ENCODE measurements at regions not wholly inside any gene's neighbourhood (a gene's known extent, or its start where the extent isn't known, plus 50 kb on each side); places are given as distances from the start of the nearest gene placed in this dataset.

- Histone ChIP-seq H3K4me3 (no peak overlapping the region), H3K27ac (no peak overlapping the region), H3K4me1 (no peaks in the 10 kb centered on the region), H3K9me3 (no peaks in the 10 kb centered on the region), H3K36me3 (no peaks in the 10 kb centered on the region), H3K27me3 (no peaks in the 10 kb centered on the region)
- no peak for DNase-seq
- intact Hi-C loops (cut with DNase I; ENCODE audit: low total_unique reads): loop anchor here (10.0 kb wide), 1 partner anchor 354 kb away; no protein-coding TSS in a partner anchor
- WGBS, 2 donors (ENCODE audit: low coverage in 1 of 2): 76 to 89% methylated on average over 1 of the region's 1 CpG
- no peak for TF ChIP-seq EP300 (IDR thresholded peaks at IDR 0.05; ENCODE audit: low read depth)
- no peak for TF ChIP-seq CTCF (IDR thresholded peaks at IDR 0.05)
- no peak for TF ChIP-seq POLR2A (IDR thresholded peaks at IDR 0.05)
- no peak for TF ChIP-seq POLR2AphosphoS5 (IDR thresholded peaks at IDR 0.05)
- in situ Hi-C loops (cut with MboI; ENCODE audit: low pct_ligation_motif_present in 1 of 4, low pct_unique_long_range_greater_than_20kb in 1 of 4, low sequenced_read_pairs in 3 of 4): no loop called here
These were observed 342.4 kb downstream of the RASEF start for GRCh38 chr9:82720515-82720914.

- Histone ChIP-seq H3K36me3 (no peaks in the 10 kb centered on the region), H3K9me3 (no peaks in the 10 kb centered on the region), H3K27ac (no peak overlapping the region), H3K4me3 (no peak overlapping the region), H3K4me1 (no peaks in the 10 kb centered on the region), H3K27me3 (no peaks in the 10 kb centered on the region)
- intact Hi-C loops (cut with DNase I; ENCODE audit: low total_unique reads) (loop anchor here (10.0 kb wide), 1 partner anchor 353 kb away; no protein-coding TSS in a partner anchor), in situ Hi-C loops (cut with MboI; ENCODE audit: low pct_ligation_motif_present in 1 of 4, low pct_unique_long_range_greater_than_20kb in 1 of 4, low sequenced_read_pairs in 3 of 4) (no loop called here)
- 24 to 44% methylated on average over 1 of the region's 1 CpG for WGBS, 2 donors (ENCODE audit: low coverage in 1 of 2)
- TF ChIP-seq POLR2AphosphoS5 (IDR thresholded peaks at IDR 0.05) (no peak), POLR2A (IDR thresholded peaks at IDR 0.05) (no peak)
- no peak for DNase-seq
These were observed 341.3 kb downstream of the RASEF start for GRCh38 chr9:82721593-82721992.

DNA sequence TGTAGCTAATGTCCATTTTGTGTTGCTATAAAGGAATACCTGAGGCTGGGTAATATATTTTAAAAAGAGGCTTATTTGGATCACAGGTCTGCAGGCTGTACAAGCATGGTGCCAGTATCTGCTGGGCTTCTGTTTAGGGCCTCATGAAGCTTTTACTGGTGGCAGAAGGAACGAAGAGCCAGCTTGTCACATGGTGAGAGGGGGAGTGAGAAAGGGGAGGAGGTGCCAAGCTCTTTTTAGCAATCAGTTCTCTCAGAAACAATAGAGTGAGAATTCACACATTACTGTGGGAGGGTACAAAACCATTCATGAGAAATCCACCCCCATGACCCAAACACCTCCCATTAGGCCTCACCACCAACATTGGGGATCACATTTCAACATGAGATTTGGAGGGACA is 340.9 kb downstream of the RASEF start:
- in situ Hi-C loops (cut with MboI; ENCODE audit: low pct_ligation_motif_present in 1 of 4, low pct_unique_long_range_greater_than_20kb in 1 of 4, low sequenced_read_pairs in 3 of 4) (no loop called here), intact Hi-C loops (cut with DNase I; ENCODE audit: low total_unique reads) (loop anchor here (10.0 kb wide), 1 partner anchor 353 kb away; no protein-coding TSS in a partner anchor)
- no peak for DNase-seq
- 79 to 80% methylated on average over 1 of the region's 1 CpG for WGBS, 2 donors (ENCODE audit: low coverage in 1 of 2)
- Histone ChIP-seq H3K27me3 (no peaks in the 10 kb centered on the region), H3K4me3 (no peak overlapping the region), H3K4me1 (no peaks in the 10 kb centered on the region), H3K9me3 (no peaks in the 10 kb centered on the region), H3K36me3 (no peaks in the 10 kb centered on the region), H3K27ac (no peak overlapping the region)
- no peak for TF ChIP-seq CTCF (IDR thresholded peaks at IDR 0.05)
- TF ChIP-seq EP300 (IDR thresholded peaks at IDR 0.05; ENCODE audit: low read depth): no peak

DNA sequence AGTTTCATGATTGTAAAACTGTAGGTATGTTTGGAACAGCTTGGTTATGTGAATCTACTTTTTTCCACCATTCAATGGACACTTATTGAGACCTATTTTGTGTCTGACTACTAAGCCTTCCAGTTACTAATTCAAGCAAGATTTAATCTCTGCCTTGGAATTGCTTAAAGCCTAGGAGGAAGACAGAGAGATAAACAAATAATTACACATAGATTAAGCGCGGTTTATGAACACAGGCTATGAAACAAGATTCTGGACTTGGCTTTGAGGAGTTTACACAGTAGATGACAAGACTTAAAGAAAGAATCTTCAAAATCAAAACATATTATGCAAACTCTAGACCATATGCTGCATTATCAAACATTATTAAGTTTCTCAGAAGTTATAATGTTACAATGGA is 340.4 kb downstream of the RASEF start:
- TF ChIP-seq CTCF (IDR thresholded peaks at IDR 0.05) (no peak), POLR2A (IDR thresholded peaks at IDR 0.05) (no peak), EP300 (IDR thresholded peaks at IDR 0.05; ENCODE audit: low read depth) (no peak), POLR2AphosphoS5 (IDR thresholded peaks at IDR 0.05) (no peak)
- no peak for DNase-seq

More for the DNA sequence above, 340.4 kb downstream of the RASEF start:
- in situ Hi-C loops (cut with MboI; ENCODE audit: low pct_ligation_motif_present in 1 of 4, low pct_unique_long_range_greater_than_20kb in 1 of 4, low sequenced_read_pairs in 3 of 4): no loop called here
- H3K9me3 ChIP-seq: no peaks in the 10 kb centered on the region
- no peaks in the 10 kb centered on the region for H3K36me3 ChIP-seq
- H3K4me3 ChIP-seq: no peak overlapping the region
- no peaks in the 10 kb centered on the region for H3K4me1 ChIP-seq
- no peak overlapping the region for H3K27ac ChIP-seq
- WGBS, 2 donors (ENCODE audit: low coverage in 1 of 2): 73 to 96% methylated on average over 2 of the region's 2 CpGs
- intact Hi-C loops (cut with DNase I; ENCODE audit: low total_unique reads): loop anchor here (10.0 kb wide), 1 partner anchor 352 kb away; no protein-coding TSS in a partner anchor
- H3K27me3 ChIP-seq: no peaks in the 10 kb centered on the region

All from transverse colon (tissue), 4 donors.